ENCODE measurements at regions not wholly inside any gene's neighbourhood (a gene's known extent, or its start where the extent isn't known, plus 50 kb on each side); places are given as distances from the start of the nearest gene placed in this dataset.

DNA sequence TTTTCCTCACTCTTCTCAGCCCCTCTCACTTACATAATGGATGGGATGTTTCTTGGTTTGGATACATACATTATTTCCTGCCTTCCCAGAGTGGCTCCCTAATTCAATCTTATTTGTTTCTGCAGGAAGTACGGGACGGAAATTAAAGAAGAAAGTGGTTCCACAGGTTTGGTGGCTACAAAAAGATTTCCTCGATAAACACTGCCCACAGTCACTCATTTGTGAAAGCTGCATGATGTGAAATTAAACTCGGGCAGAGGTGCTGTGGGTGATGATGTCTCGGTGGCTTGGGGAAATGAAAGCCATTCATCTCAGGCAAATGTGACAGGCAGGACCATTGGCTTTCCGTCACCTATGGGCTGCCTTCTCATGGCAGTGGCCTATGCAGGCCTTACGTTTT is 119.5 kb upstream of the KCNG1 start:
- TF ChIP-seq, protein P1, sequence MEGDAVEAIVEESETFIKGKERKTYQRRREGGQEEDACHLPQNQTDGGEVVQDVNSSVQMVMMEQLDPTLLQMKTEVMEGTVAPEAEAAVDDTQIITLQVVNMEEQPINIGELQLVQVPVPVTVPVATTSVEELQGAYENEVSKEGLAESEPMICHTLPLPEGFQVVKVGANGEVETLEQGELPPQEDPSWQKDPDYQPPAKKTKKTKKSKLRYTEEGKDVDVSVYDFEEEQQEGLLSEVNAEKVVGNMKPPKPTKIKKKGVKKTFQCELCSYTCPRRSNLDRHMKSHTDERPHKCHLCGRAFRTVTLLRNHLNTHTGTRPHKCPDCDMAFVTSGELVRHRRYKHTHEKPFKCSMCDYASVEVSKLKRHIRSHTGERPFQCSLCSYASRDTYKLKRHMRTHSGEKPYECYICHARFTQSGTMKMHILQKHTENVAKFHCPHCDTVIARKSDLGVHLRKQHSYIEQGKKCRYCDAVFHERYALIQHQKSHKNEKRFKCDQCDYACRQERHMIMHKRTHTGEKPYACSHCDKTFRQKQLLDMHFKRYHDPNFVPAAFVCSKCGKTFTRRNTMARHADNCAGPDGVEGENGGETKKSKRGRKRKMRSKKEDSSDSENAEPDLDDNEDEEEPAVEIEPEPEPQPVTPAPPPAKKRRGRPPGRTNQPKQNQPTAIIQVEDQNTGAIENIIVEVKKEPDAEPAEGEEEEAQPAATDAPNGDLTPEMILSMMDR (IDR thresholded peaks at IDR 0.05; ENCODE audit: insufficient read depth, low read length) = no peak
- no peak for DNase-seq (ENCODE audit: low read depth)

DNA sequence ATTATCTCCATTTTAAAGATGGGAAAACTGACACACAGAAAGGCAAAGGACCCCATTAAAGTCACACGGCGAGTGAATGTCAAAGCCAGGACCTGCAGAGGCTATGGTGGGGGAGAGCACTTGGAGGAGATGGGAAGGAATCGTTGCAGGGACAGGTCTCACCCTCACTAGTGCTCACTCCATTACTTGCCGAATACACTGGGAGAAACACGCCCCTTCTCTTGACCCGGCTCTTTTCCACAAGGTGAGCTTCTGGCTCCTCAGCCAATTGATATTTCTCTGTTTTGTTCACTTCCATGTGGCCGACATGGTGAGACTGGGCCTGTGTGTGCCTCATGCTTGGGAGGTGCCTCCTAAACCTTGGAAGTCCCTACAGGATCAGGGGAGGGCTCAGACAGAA is 117.8 kb upstream of the KCNG1 start:
- no peak for DNase-seq (ENCODE audit: low read depth)

More for the DNA sequence above, 119.5 kb upstream of the KCNG1 start:
- no peak overlapping the region for H3K4me3 ChIP-seq (ENCODE audit: low read depth, low read length)

DNA sequence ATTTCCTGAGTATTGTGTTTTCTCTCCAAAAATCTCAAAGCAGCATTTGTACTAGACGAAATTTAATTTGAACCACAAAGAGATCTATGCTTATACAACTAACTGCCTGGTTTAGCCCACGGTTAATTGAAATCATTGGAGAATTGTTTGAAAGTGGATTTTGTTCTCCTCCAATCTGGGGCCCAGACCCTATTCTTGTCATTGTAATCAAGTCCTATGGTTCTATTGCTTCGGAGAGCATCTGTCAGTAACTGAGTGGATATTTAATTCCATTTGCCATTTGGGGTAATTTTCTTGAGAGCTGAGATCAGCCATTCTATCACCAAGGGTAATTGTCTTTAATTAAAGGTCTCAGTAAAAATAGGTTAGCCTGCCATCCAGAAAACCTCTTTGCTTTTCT is 117.0 kb upstream of the KCNG1 start:
- no peak overlapping the region for H3K4me3 ChIP-seq (ENCODE audit: low read depth, low read length)
- no peak for DNase-seq (ENCODE audit: low read depth)
- TF ChIP-seq, protein P1 (IDR thresholded peaks at IDR 0.05; ENCODE audit: insufficient read depth, low read length) = no peak

More for the DNA sequence above, 117.8 kb upstream of the KCNG1 start:
- H3K4me3 ChIP-seq (ENCODE audit: low read depth, low read length) = no peak overlapping the region
- TF ChIP-seq, protein P1 (IDR thresholded peaks at IDR 0.05; ENCODE audit: insufficient read depth, low read length) = no peak

DNA sequence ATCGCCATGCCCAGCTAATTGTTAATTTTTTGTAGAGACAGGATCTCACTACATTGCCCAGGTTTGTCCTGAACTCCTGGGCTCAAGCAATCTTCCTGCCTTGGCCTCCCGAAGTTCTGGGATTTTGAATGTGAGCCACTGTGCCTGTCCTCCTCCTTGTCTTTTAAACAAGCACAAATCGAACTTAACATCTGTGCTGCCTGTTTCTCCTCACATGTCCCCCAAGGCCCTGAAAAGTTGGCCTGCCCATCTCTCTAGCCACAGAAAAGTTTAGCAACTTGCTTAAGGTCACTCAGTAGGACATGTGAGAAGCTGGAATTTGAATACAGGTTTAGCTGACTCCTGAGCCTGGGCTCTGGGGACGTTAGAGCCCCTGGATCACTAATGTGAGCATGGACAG is 115.7 kb upstream of the KCNG1 start:
- TF ChIP-seq, protein P1 (IDR thresholded peaks at IDR 0.05; ENCODE audit: insufficient read depth, low read length) = no peak
- no peak for DNase-seq (ENCODE audit: low read depth)
- no peak overlapping the region for H3K4me3 ChIP-seq (ENCODE audit: low read depth, low read length)

DNA sequence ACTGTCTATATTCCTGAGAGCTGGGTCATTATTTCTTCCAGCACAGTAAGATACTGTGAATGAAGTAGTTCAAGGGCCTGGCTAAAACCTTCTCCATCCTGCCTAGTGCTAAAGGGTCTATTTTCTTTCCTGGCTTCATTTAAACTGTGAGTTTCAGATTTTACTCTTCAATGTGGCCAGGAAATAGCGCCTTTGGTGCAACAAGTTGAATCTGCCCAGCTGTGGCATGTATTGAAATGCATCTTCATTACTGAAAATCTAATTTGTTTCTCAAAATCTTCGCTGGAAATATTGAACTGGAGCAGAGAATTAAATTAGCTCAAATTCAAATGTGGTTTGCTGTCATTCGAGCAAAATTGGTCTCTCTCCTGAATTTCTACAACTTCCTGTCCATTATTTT is 114.6 kb upstream of the KCNG1 start:
- DNase-seq (ENCODE audit: low read depth) = no peak
- H3K4me3 ChIP-seq (ENCODE audit: low read depth, low read length) = no peak overlapping the region
- TF ChIP-seq, protein P1 (IDR thresholded peaks at IDR 0.05; ENCODE audit: insufficient read depth, low read length) = no peak

DNA sequence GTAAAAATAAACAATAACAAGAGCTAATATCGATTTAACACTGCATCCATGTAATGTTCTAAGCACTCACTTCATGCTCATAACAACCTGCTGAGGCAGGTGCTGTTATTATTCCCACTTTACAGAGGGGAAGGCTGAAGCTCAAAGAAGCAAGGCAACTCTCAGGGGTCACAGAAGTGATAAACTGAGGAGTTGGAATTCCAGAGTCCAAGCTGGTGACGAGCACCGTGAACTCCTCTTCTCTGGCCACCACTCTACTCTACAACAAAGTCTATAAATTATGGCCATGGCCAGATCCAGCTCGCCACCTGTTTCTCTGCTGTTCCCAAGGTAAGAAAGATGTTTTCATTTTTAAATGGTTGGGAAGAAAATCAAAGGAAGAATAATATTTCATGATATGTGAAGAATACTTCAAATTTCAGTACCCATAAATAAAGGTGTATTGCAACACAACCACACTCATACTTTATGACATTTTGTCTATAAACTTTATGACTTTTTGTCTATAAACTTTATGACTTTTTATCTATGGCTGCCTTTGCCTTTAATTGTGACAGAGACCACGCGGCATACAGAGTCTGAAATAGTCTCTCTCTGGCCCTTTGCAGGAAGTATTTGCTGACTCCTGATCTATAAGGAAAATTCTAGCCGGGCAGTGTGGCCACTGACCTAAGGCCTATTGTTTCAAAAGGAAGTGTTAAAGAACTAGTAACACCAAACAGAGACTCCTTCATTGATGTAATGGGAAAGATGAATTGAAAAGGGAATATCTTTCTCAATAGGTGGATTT is 113.2 kb upstream of the KCNG1 start:
- no peak overlapping the region for H3K4me3 ChIP-seq (ENCODE audit: low read depth, low read length)
- TF ChIP-seq, protein P1 (IDR thresholded peaks at IDR 0.05; ENCODE audit: insufficient read depth, low read length) = no peak
- DNase-seq (ENCODE audit: low read depth) = no peak

DNA sequence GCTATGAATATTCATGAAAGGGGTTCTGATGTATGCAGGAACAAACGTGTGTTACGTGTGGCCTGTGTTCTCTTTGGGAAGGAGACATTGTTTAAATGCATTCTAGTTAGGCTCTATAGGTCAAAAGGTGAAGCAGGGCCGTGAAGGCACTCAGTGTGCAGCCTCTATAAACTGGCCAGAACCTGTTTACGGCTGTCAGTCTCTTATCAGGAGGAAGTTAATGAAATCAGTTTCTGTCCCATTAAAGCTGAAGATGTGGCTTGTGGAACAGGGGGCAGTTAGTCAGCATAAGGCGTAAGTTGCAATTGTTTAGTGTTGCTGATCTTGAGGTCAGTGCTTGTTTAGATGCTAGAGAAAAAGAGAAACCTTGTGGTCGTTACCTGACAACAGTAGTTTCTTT is 111.5 kb upstream of the KCNG1 start:
- no peak for DNase-seq (ENCODE audit: low read depth)
- TF ChIP-seq, protein P1 (IDR thresholded peaks at IDR 0.05; ENCODE audit: insufficient read depth, low read length) = no peak
- H3K4me3 ChIP-seq (ENCODE audit: low read depth, low read length) = no peak overlapping the region
